Common myeloid progenitor, CD34-positive (primary cell): ENCODE measurements at regions not wholly inside any gene's neighbourhood (a gene's known extent, or its start where the extent isn't known, plus 50 kb on each side); places are given as distances from the start of the nearest gene placed in this dataset.
A peak's percentile ranks its signal among the peaks of the same experiment; 100 is the strongest.

Experiments
- CTCF ChIA-PET: fragments of 350-600 bp; sonication (Branson Sonifier 250); formaldehyde crosslinking; loops from one replicate; lab custom pipeline; 2021; ENCODE audit warnings: antibody characterized with exemption; lab: Charles Lee
- POLR2A ChIA-PET: fragments of 350-600 bp; sonication (Branson Sonifier 250); formaldehyde crosslinking; loops from one replicate; lab custom pipeline; 2021; ENCODE audit warnings: antibody characterized with exemption; lab: Charles Lee
- DNase-seq, 3 donors: peaks; one replicate each; pipeline versions ENCODE4 v3.0.0 to v3.0.0-alpha.2; 2013
- H3K27ac ChIP-seq, 2 experiments: 1 replicate in 1 of 2; 2 replicates in 1 of 2; pipeline ENCODE4 v1.7.0; 2013; ENCODE audit warnings: inconsistent platforms in 2 of 2, low read length in 2 of 2, mild to moderate bottlenecking in 2 of 2, low read depth in 1 of 2, moderate library complexity in 1 of 2; ENCODE audit not compliant: severe bottlenecking in 2 of 2, insufficient read depth in 1 of 2, poor library complexity in 1 of 2
- H3K27me3 ChIP-seq, 5 experiments: replicated peaks in 2 of 5; 1 replicate in 3 of 5; 2 replicates in 2 of 5; pipeline versions ENCODE4 v1.6.1 to v1.7.0; 2013; ENCODE audit warnings: low read length in 4 of 5, mild to moderate bottlenecking in 2 of 5, moderate library complexity in 2 of 5, inconsistent platforms in 1 of 5; ENCODE audit not compliant: insufficient read depth in 5 of 5, control insufficient read depth in 4 of 5
- H3K36me3 ChIP-seq, 4 experiments: 1 replicate in 2 of 4; 2 replicates in 2 of 4; pipeline versions ENCODE4 v1.6.1 to v1.7.0; 2013; ENCODE audit warnings: low read length in 3 of 4, control low read depth in 1 of 4, mild to moderate bottlenecking in 1 of 4; ENCODE audit not compliant: control insufficient read depth in 4 of 4, insufficient read depth in 4 of 4
- H3K4me1 ChIP-seq, 4 experiments: 1 replicate in 3 of 4; 2 replicates in 1 of 4; pipeline versions ENCODE4 v1.6.1 to v1.7.1; 2013; ENCODE audit warnings: low read length in 3 of 4, mild to moderate bottlenecking in 3 of 4, control low read depth in 1 of 4, inconsistent platforms in 1 of 4, moderate library complexity in 1 of 4; ENCODE audit not compliant: control insufficient read depth in 4 of 4, insufficient read depth in 4 of 4; ENCODE audit errors: control extremely low read depth in 1 of 4
- H3K4me3 ChIP-seq, 7 experiments: 1 replicate in 4 of 7; 2 replicates in 3 of 7; pipeline versions ENCODE4 v1.5.1 to v1.7.0; 2013; ENCODE audit warnings: mild to moderate bottlenecking in 7 of 7, low read length in 6 of 7, moderate library complexity in 6 of 7, inconsistent platforms in 2 of 7, low read depth in 2 of 7, control low read depth in 1 of 7; ENCODE audit not compliant: insufficient read depth in 4 of 7, control insufficient read depth in 1 of 7; ENCODE audit errors: extremely low read depth in 1 of 7
- H3K9me3 ChIP-seq, 5 experiments: 1 replicate in 4 of 5; 2 replicates in 1 of 5; pipeline versions ENCODE4 v1.6.1 to v1.7.1; 2013; ENCODE audit warnings: low read length in 4 of 5, mild to moderate bottlenecking in 2 of 5, inconsistent platforms in 1 of 5, low read depth in 1 of 5, moderate library complexity in 1 of 5; ENCODE audit not compliant: control insufficient read depth in 4 of 5, insufficient read depth in 2 of 5; ENCODE audit errors: control extremely low read depth in 1 of 5
- WGBS: methylation state at CpG from one replicate; pipeline ENCODE4 v1.1.5; 2013; ENCODE audit not compliant: insufficient coverage; 5-methylcytosine and 5-hydroxymethylcytosine counted together

DNA sequence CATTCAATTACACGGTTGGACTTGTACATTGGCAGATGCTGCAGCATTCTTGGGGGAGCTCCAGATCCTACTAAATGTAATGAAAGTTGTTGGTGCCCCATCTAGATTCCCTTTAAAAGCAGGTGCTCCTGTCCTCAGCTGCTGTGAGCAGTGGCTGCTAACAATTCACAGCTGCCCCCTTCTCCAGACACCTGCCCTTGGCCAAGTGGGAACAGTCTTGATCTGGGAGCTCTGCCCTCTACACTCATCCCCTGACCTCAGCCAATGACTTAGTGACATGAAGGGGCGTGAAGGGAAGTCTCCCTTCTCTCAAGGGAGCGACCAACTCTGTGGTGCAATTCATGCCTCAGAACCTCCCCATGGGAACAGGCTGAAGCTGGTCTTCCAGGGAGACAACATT lies 125.7 kb downstream of the EIF4E start:
- Histone ChIP-seq H3K27me3 (no peaks in the 10 kb centered on the region), H3K36me3 (no peaks in the 10 kb centered on the region), H3K4me1 (no peaks in the 10 kb centered on the region), H3K9me3 (no peaks in the 10 kb centered on the region), H3K4me3 (no peak overlapping the region), H3K27ac (no peak overlapping the region)
- no peak for DNase-seq
- WGBS, result 95% methylated on average over 3 of the region's 3 CpGs
- ChIA-PET CTCF (no interaction called here), POLR2A (no interaction called here)

DNA sequence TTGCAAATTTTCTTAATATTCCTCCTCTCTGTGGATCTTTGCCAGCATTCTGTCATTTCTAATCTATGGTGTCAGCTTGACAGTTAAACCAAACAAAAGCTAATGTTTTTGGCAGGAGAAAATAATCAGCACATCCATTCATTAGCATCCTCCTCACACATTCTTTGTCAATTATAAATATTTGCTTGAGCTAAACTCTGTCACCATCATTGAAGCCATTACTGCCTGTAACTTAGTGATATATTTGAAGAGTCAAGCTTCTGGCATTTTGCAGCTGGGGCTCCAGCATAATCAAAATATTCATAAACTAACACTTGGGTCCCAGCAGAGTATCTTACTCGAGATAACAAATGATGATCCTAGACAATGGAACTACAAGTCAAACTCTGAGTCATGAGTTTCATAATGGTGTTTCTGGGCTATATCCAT lies 126.1 kb downstream of the EIF4E start:
- 86% methylated on average over 1 of the region's 1 CpG for WGBS
- POLR2A ChIA-PET, result no interaction called here

DNA sequence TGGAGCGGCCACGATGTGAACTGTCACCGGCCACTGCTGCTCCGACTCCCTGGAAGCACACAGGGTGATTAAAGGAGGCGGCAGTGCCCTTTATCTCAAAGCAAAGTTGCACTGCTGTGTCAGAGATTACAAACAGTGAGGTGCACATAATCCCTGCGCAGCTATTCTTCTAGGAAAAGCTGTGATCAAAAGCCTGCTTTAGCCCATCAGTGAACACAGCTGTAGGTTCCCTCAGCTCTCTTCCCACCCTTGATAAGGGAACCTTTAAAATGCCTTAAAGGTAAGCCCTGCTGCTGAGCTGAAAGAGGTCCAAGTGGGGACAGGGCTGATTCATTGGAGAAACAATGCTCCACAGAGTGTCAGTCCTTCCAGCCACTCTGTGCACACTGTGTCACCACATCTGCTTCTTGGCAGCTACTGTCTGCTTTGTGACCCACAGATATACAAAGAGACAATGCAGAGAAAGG lies 127.6 kb downstream of the EIF4E start:
- CTCF ChIA-PET, result no interaction called here
- Histone ChIP-seq H3K4me3 (no peak overlapping the region), H3K9me3 (no peaks in the 10 kb centered on the region), H3K27me3 (no peaks in the 10 kb centered on the region), H3K27ac (no peak overlapping the region), H3K4me1 (no peaks in the 10 kb centered on the region), H3K36me3 (no peaks in the 10 kb centered on the region)
- WGBS, result 98% methylated on average over 6 of the region's 6 CpGs
- DNase-seq, result no peak
- POLR2A ChIA-PET, result no interaction called here

More for the DNA sequence above, 126.1 kb downstream of the EIF4E start:
- Histone ChIP-seq H3K36me3 (no peaks in the 10 kb centered on the region), H3K4me1 (no peaks in the 10 kb centered on the region), H3K27me3 (no peaks in the 10 kb centered on the region), H3K4me3 (no peak overlapping the region), H3K27ac (no peak overlapping the region), H3K9me3 (no peaks in the 10 kb centered on the region)
- no peak for DNase-seq
- CTCF ChIA-PET, result no interaction called here

DNA sequence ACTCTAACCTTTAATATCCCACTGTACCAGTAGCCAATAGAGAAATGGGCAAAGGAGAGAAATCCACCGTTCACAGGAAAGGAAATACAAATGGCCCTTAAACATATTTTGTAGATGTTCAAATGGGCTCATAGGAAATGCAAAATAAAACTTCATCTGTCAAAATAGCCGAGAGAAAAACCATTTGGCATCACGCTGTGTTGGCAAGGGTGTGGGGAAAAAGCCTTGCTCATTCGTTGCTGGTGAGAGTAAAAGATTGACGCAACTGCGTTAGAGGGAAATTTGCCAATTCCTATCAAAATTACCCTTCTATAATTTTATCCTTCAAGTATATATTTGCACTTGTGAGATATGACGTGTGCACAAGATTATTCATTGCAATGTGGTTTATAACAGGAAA lies 131.9 kb downstream of the EIF4E start:
- H3K36me3 ChIP-seq, result no peaks in the 10 kb centered on the region
- H3K4me3 ChIP-seq, result no peak overlapping the region
- peaks cover 0 to 7% (median 0%) of the 10 kb centered on the region in 4 experiments for H3K4me1 ChIP-seq
- H3K27ac ChIP-seq, result no peak overlapping the region
- CTCF ChIA-PET, result no interaction called here
- POLR2A ChIA-PET, result no interaction called here
- H3K27me3 ChIP-seq, result no peaks in the 10 kb centered on the region
- no peak for DNase-seq
- H3K9me3 ChIP-seq, result no peaks in the 10 kb centered on the region
- WGBS, result no CpG with 5 or more reads among the region's 7 CpGs

DNA sequence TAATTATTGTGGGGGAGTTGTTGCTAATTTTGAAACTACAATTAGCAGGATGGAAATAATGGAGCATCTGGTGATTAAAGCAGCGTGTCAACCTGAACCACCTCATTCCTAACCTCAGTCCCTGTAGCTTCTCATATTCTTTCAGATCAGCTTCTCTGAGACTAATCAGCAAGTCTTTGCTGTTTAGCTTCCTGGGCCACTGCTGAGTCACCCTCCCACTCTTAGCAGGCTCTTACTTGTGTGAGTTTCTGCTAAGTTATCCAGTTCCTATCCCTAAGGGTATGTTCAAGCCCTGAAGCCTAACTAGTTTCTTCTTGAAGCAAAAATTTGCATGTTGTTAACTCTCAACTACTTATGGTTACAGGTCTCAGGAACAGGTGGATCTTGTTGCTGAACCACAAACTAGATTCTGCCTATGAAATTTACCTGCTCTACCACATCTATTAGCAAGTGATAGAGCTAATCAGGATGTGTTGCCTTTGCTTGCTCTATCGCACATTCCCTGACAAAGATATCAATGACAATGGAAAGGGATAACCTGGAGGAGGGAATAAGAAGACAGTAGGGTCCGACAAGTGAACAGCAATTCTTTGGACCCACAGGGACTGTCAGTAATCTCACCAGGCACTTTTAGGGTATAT lies 134.2 kb downstream of the EIF4E start:
- CTCF ChIA-PET, result no interaction called here
- peak in 2 of 3 donors; percentile 4 to 6 for DNase-seq

DNA sequence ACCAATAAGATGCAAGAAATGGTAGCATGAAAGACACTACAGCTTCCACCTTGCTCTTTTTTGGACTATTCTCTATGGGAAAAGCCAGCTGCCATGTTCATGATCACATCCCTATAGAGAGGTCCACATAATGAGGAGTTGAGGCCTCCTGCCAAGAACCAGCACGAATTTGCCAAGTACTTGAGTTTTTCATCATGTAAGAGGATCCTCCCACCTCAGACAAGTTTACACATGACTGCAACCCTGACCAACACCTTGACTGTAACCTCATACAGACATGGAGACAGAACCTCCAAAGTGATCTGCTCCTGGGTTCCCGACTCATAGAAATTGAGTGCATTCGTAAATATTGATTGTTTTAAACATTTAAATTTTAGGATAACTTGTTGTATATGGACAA lies 135.2 kb upstream of the TSPAN5 start:
- Histone ChIP-seq H3K27ac (no peak overlapping the region), H3K4me1 (peaks cover 0 to 7% (median 0%) of the 10 kb centered on the region in 4 experiments), H3K27me3 (no peaks in the 10 kb centered on the region), H3K9me3 (no peaks in the 10 kb centered on the region), H3K4me3 (no peak overlapping the region), H3K36me3 (no peaks in the 10 kb centered on the region)
- CTCF ChIA-PET, result no interaction called here
- no CpG with 5 or more reads among the region's 3 CpGs for WGBS
- no peak for DNase-seq
- POLR2A ChIA-PET, result no interaction called here

More for the DNA sequence above, 134.2 kb downstream of the EIF4E start:
- POLR2A ChIA-PET, result no interaction called here
- Histone ChIP-seq H3K27ac (no peak overlapping the region), H3K4me1 (peaks cover 0 to 7% (median 0%) of the 10 kb centered on the region in 4 experiments), H3K36me3 (no peaks in the 10 kb centered on the region), H3K4me3 (no peak overlapping the region), H3K27me3 (no peaks in the 10 kb centered on the region), H3K9me3 (no peaks in the 10 kb centered on the region)
- WGBS, result 95% methylated on average over 2 of the region's 3 CpGs

DNA sequence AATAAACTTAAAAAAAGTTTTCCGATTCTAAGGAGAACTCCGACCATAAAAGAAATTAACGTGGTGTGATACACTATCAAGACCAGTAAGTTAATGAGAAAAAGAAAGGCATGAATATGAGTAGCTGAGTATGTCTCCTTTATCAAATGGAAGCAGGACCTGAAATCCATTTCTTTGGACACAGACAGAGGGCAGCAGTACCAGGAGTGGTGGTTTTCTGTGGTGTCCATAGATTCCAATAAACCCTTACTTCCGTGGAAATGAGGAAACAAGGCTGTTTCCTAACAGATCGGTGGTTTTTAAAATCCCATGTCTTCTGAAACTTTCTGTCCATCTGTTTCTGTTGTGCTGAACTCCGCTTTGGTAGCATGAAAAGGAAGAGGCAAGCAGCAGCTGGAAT lies 128.5 kb upstream of the TSPAN5 start:
- peak in 1 of 3 donors; percentile 4 for DNase-seq
- CTCF ChIA-PET, result no interaction called here
- 48% methylated on average over 4 of the region's 6 CpGs for WGBS
- POLR2A ChIA-PET, result interaction anchor here (0.6 kb wide), 1 partner anchor 272 kb away, joined by 3 read pairs; no protein-coding TSS in a partner anchor
- Histone ChIP-seq H3K27me3 (peaks cover 0 to 1% (median 0%) of the 10 kb centered on the region in 5 experiments), H3K4me3 (no peak overlapping the region), H3K36me3 (no peaks in the 10 kb centered on the region), H3K9me3 (no peaks in the 10 kb centered on the region), H3K27ac (no peak overlapping the region), H3K4me1 (no peaks in the 10 kb centered on the region)
